HG03108 (cell line): ENCODE measurements at regions not wholly inside any gene's neighbourhood (a gene's known extent, or its start where the extent isn't known, plus 50 kb on each side); places are given as distances from the start of the nearest gene placed in this dataset.

Experiments used
- ATAC-seq: cut with Tn5 transposase; IDR thresholded peaks from one replicate; pipeline ENCODE4 v1.9.1; 2021; ENCODE audit warnings: moderate library complexity; ENCODE audit not compliant: unreplicated experiment

- no peak for ATAC-seq
Observed at GRCh38 chr1:239593527-239593926, 207.2 kb downstream of the CHRM3 start.

GRCh38 chr1:239600588-239600987 lies 214.2 kb downstream of the CHRM3 start:
- ATAC-seq: no peak

GRCh38 chr1:239601108-239601507 lies 214.7 kb downstream of the CHRM3 start:
- no peak for ATAC-seq

- no peak for ATAC-seq
Observed at GRCh38 chr1:239603530-239603929, 217.2 kb downstream of the CHRM3 start.

- no peak for ATAC-seq
Observed at GRCh38 chr1:239606850-239607400, 220.6 kb downstream of the CHRM3 start.

- no peak for ATAC-seq
Observed at GRCh38 chr1:239608469-239608868, 222.1 kb downstream of the CHRM3 start.

GRCh38 chr1:239612379-239612778 lies 226.0 kb downstream of the CHRM3 start:
- no peak for ATAC-seq

GRCh38 chr1:239616673-239617072 lies 230.3 kb downstream of the CHRM3 start:
- ATAC-seq: no peak

GRCh38 chr1:239617259-239617658 lies 230.9 kb downstream of the CHRM3 start:
- no peak for ATAC-seq

- ATAC-seq: no peak
Observed at GRCh38 chr1:239617731-239618130, 231.4 kb downstream of the CHRM3 start.

GRCh38 chr1:239619190-239619589 lies 232.8 kb downstream of the CHRM3 start:
- no peak for ATAC-seq

GRCh38 chr1:239630767-239631166 lies 244.4 kb downstream of the CHRM3 start:
- ATAC-seq: no peak

- ATAC-seq: no peak
Observed at GRCh38 chr1:239633432-239633831, 247.1 kb downstream of the CHRM3 start.

- no peak for ATAC-seq
Observed at GRCh38 chr1:239635276-239635675, 248.9 kb downstream of the CHRM3 start.

- no peak for ATAC-seq
Observed at GRCh38 chr1:239636347-239636746, 250.0 kb downstream of the CHRM3 start.

GRCh38 chr1:239644604-239645003 lies 258.2 kb downstream of the CHRM3 start:
- no peak for ATAC-seq

- no peak for ATAC-seq
Observed at GRCh38 chr1:239647045-239647444, 260.7 kb downstream of the CHRM3 start.

GRCh38 chr1:239647964-239648632 lies 261.7 kb downstream of the CHRM3 start:
- ATAC-seq: no peak

- ATAC-seq: no peak
Observed at GRCh38 chr1:239655023-239655422, 268.7 kb downstream of the CHRM3 start.

GRCh38 chr1:239657291-239657690 lies 270.9 kb downstream of the CHRM3 start:
- no peak for ATAC-seq

- ATAC-seq: no peak
Observed at GRCh38 chr1:239662950-239663349, 276.6 kb downstream of the CHRM3 start.

- ATAC-seq: no peak
Observed at GRCh38 chr1:239672256-239672655, 285.9 kb downstream of the CHRM3 start.

GRCh38 chr1:239675735-239676134 lies 289.4 kb downstream of the CHRM3 start:
- no peak for ATAC-seq
